ENCODE measurements at regions not wholly inside any gene's neighbourhood (a gene's known extent, or its start where the extent isn't known, plus 50 kb on each side); places are given as distances from the start of the nearest gene placed in this dataset.

- DNase-seq, result no peak
- POLR2A ChIA-PET, result no interaction called here
- 80% methylated on average over 4 of the region's 4 CpGs for WGBS (ENCODE audit: low lambda C conversion rate)
These were observed 117.8 kb upstream of the NEDD9 start for GRCh38 chr6:11350294-11350693.

More at GRCh38 chr6:11350294-11350693, 117.8 kb upstream of the NEDD9 start:
- no peak overlapping the region for H3K9ac ChIP-seq
- no peaks in the 10 kb centered on the region for H3K27me3 ChIP-seq (ENCODE audit: insufficient read depth)
- H3K9me2 ChIP-seq, result no peaks in the 10 kb centered on the region
- H3F3A ChIP-seq (replicated peaks; ENCODE audit: insufficient read depth), result no peaks in the 10 kb centered on the region
- H3K4me1 ChIP-seq (ENCODE audit: control insufficient read depth in 1 of 2, insufficient read depth in 2 of 2, low read depth in 1 of 2, low read length in 1 of 2), result no peaks in the 10 kb centered on the region
- H3K79me2 ChIP-seq (ENCODE audit: insufficient read depth), result no peaks in the 10 kb centered on the region
- no peak overlapping the region for H2AFZ ChIP-seq (ENCODE audit: low read depth)
- no peaks in the 10 kb centered on the region for H4K20me1 ChIP-seq (ENCODE audit: insufficient read depth)
- CTCF ChIA-PET, result no interaction called here
- H3K27ac ChIP-seq (ENCODE audit: low read depth in 2 of 2, low read length in 1 of 2), result no peak overlapping the region
- no peak overlapping the region for H3K4me2 ChIP-seq
- no peak for TF ChIP-seq RAD21 (IDR thresholded peaks at IDR 0.05; ENCODE audit: low read length)
- no peak for TF ChIP-seq GABPA (IDR thresholded peaks at IDR 0.05; ENCODE audit: low read depth)
- no peak for TF ChIP-seq GATA2 (CRISPR knock-in tag; IDR thresholded peaks at IDR 0.05)
- TF ChIP-seq IRF3 (IDR thresholded peaks at IDR 0.05; ENCODE audit: low read depth, low read length), result no peak
- TF ChIP-seq, protein P1, sequence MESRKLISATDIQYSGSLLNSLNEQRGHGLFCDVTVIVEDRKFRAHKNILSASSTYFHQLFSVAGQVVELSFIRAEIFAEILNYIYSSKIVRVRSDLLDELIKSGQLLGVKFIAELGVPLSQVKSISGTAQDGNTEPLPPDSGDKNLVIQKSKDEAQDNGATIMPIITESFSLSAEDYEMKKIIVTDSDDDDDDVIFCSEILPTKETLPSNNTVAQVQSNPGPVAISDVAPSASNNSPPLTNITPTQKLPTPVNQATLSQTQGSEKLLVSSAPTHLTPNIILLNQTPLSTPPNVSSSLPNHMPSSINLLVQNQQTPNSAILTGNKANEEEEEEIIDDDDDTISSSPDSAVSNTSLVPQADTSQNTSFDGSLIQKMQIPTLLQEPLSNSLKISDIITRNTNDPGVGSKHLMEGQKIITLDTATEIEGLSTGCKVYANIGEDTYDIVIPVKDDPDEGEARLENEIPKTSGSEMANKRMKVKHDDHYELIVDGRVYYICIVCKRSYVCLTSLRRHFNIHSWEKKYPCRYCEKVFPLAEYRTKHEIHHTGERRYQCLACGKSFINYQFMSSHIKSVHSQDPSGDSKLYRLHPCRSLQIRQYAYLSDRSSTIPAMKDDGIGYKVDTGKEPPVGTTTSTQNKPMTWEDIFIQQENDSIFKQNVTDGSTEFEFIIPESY (IDR thresholded peaks at IDR 0.05; ENCODE audit: borderline replicate concordance, low read depth), result no peak
- TF ChIP-seq TCF12 (IDR thresholded peaks at IDR 0.05), result no peak
- TF ChIP-seq MEF2A (IDR thresholded peaks at IDR 0.05; ENCODE audit: borderline replicate concordance, low read depth), result no peak
- no peak for TF ChIP-seq JUND (IDR thresholded peaks at IDR 0.05)
- TF ChIP-seq FOXM1 (IDR thresholded peaks at IDR 0.05; ENCODE audit: low read depth), result no peak
- TF ChIP-seq, protein P2, sequence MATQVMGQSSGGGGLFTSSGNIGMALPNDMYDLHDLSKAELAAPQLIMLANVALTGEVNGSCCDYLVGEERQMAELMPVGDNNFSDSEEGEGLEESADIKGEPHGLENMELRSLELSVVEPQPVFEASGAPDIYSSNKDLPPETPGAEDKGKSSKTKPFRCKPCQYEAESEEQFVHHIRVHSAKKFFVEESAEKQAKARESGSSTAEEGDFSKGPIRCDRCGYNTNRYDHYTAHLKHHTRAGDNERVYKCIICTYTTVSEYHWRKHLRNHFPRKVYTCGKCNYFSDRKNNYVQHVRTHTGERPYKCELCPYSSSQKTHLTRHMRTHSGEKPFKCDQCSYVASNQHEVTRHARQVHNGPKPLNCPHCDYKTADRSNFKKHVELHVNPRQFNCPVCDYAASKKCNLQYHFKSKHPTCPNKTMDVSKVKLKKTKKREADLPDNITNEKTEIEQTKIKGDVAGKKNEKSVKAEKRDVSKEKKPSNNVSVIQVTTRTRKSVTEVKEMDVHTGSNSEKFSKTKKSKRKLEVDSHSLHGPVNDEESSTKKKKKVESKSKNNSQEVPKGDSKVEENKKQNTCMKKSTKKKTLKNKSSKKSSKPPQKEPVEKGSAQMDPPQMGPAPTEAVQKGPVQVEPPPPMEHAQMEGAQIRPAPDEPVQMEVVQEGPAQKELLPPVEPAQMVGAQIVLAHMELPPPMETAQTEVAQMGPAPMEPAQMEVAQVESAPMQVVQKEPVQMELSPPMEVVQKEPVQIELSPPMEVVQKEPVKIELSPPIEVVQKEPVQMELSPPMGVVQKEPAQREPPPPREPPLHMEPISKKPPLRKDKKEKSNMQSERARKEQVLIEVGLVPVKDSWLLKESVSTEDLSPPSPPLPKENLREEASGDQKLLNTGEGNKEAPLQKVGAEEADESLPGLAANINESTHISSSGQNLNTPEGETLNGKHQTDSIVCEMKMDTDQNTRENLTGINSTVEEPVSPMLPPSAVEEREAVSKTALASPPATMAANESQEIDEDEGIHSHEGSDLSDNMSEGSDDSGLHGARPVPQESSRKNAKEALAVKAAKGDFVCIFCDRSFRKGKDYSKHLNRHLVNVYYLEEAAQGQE (IDR thresholded peaks at IDR 0.05; ENCODE audit: low read depth, low read length), result no peak
- TF ChIP-seq EZH2phosphoT487 (IDR thresholded peaks at IDR 0.05; ENCODE audit: borderline replicate concordance, low read depth), result no peak
- TF ChIP-seq CTCF (IDR thresholded peaks at IDR 0.05), result no peak
- TF ChIP-seq SIN3A (IDR thresholded peaks at IDR 0.05; ENCODE audit: borderline replicate concordance, low read depth, low read length), result no peak
- H3K36me3 ChIP-seq (replicated peaks in 1 of 2; ENCODE audit: control insufficient read depth in 1 of 2, insufficient read depth in 2 of 2, low read length in 1 of 2), result no peaks in the 10 kb centered on the region
- no peaks in the 10 kb centered on the region for H3K9me3 ChIP-seq
- no peak overlapping the region for H3K4me3 ChIP-seq (ENCODE audit: low read depth in 2 of 2, low read length in 1 of 2)
